ENCODE measurements at regions not wholly inside any gene's neighbourhood (a gene's known extent, or its start where the extent isn't known, plus 50 kb on each side); places are given as distances from the start of the nearest gene placed in this dataset.

GRCh38 chr6:43900560-43900915 is 130.5 kb downstream of the VEGFA start:
- TF ChIP-seq CTCF (IDR thresholded peaks at IDR 0.05; ENCODE audit: insufficient read depth, low read length) (no peak), POLR2AphosphoS5 (IDR thresholded peaks at IDR 0.05; ENCODE audit: low read depth) (no peak), REST (IDR thresholded peaks at IDR 0.05; ENCODE audit: insufficient replicate concordance, low read depth) (no peak), GABPA (IDR thresholded peaks at IDR 0.05; ENCODE audit: low read depth) (no peak), SPI1 (IDR thresholded peaks at IDR 0.05; ENCODE audit: borderline replicate concordance, low read depth) (no peak)
